KMS-11 (cell line): ENCODE measurements at regions not wholly inside any gene's neighbourhood (a gene's known extent, or its start where the extent isn't known, plus 50 kb on each side); places are given as distances from the start of the nearest gene placed in this dataset.

ENCODE experiments used
- H2AFZ ChIP-seq: fragments of 200-600 bp; sonication (generic); 2 replicates; pipeline ENCODE4 v1.6.1; 2016; ENCODE audit warnings: antibody characterized with exemption, mixed run types, low read depth
- H3K27ac ChIP-seq: fragments of 200-600 bp; sonication (generic); 2 replicates; pipeline ENCODE4 v1.6.1; 2016; ENCODE audit warnings: mild to moderate bottlenecking, mixed run types
- H3K27me3 ChIP-seq: fragments of 200-600 bp; sonication (generic); 2 replicates; pipeline ENCODE4 v1.6.1; 2017; ENCODE audit warnings: mild to moderate bottlenecking, low read depth, mixed run types, moderate library complexity; ENCODE audit not compliant: insufficient read depth
- H3K36me3 ChIP-seq: fragments of 200-600 bp; sonication (generic); 2 replicates; pipeline ENCODE4 v1.6.1; 2017; ENCODE audit warnings: mild to moderate bottlenecking, mixed run types; ENCODE audit not compliant: insufficient read depth
- H3K4me1 ChIP-seq: fragments of 200-600 bp; sonication (generic); 2 replicates; pipeline ENCODE4 v1.6.1; 2016; ENCODE audit warnings: mild to moderate bottlenecking, low read depth, mixed run types; ENCODE audit not compliant: poor library complexity, severe bottlenecking
- H3K4me2 ChIP-seq: fragments of 200-600 bp; sonication (generic); 2 replicates; pipeline ENCODE4 v1.7.0; 2016; ENCODE audit warnings: mild to moderate bottlenecking, mixed run types
- H3K4me3 ChIP-seq: fragments of 200-600 bp; sonication (generic); IDR thresholded peaks from 2 replicates; pipeline ENCODE4 v1.6.1; 2017; ENCODE audit warnings: low read depth, low read length, mixed read lengths; ENCODE audit not compliant: insufficient read depth
- H3K79me2 ChIP-seq: fragments of 200-600 bp; sonication (generic); 2 replicates; pipeline ENCODE4 v1.6.1; 2016; ENCODE audit warnings: low read depth, mixed run types; ENCODE audit not compliant: insufficient read depth
- H3K9ac ChIP-seq: fragments of 200-600 bp; sonication (generic); 2 replicates; pipeline ENCODE4 v1.6.1; 2016; ENCODE audit warnings: mild to moderate bottlenecking, mixed run types
- H4K20me1 ChIP-seq: fragments of 200-600 bp; sonication (generic); 2 replicates; pipeline ENCODE4 v1.6.1; 2016; ENCODE audit warnings: mild to moderate bottlenecking, mixed run types; ENCODE audit not compliant: insufficient read depth
- TF ChIP-seq, protein P1 (sequence below): fragments of 200-600 bp; sonication (generic); conservative IDR thresholded peaks from 2 replicates; pipeline ENCODE4 v1.6.1; 2017; ENCODE audit warnings: low read depth, mild to moderate bottlenecking, antibody characterized with exemption, low read length, moderate library complexity, mixed read lengths

- no peak overlapping the region for H3K4me2 ChIP-seq
- TF ChIP-seq, protein P1, sequence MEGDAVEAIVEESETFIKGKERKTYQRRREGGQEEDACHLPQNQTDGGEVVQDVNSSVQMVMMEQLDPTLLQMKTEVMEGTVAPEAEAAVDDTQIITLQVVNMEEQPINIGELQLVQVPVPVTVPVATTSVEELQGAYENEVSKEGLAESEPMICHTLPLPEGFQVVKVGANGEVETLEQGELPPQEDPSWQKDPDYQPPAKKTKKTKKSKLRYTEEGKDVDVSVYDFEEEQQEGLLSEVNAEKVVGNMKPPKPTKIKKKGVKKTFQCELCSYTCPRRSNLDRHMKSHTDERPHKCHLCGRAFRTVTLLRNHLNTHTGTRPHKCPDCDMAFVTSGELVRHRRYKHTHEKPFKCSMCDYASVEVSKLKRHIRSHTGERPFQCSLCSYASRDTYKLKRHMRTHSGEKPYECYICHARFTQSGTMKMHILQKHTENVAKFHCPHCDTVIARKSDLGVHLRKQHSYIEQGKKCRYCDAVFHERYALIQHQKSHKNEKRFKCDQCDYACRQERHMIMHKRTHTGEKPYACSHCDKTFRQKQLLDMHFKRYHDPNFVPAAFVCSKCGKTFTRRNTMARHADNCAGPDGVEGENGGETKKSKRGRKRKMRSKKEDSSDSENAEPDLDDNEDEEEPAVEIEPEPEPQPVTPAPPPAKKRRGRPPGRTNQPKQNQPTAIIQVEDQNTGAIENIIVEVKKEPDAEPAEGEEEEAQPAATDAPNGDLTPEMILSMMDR: peak; percentile 71
- no peak overlapping the region for H3K4me3 ChIP-seq
- H2AFZ ChIP-seq: no peak overlapping the region
- H3K36me3 ChIP-seq: no peaks in the 10 kb centered on the region
- H4K20me1 ChIP-seq: no peaks in the 10 kb centered on the region
- H3K27ac ChIP-seq: no peak overlapping the region
- H3K9ac ChIP-seq: no peak overlapping the region
- no peaks in the 10 kb centered on the region for H3K79me2 ChIP-seq
- H3K4me1 ChIP-seq: no peaks in the 10 kb centered on the region
- no peaks in the 10 kb centered on the region for H3K27me3 ChIP-seq
These were observed 977.7 kb upstream of the SLC35B3 start for GRCh38 chr6:9412951-9413559.

DNA sequence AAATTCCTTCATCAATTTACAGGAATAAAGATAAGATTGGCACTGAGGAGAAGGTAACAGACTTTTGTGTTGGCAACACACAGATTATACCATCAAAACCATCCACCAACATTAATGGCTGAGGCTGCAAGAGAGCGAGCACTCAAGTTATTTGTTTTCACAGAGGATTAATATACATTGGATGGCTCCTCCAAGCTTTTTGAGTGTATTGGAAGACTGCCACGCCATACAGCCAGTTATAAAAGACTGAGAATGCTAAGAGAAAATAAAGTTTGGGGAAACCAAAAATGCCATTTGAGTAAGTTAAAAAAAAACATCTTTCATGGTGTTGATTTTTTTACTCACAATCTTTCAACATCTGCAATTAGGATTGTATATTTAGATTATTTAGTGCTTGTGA lies 973.8 kb upstream of the SLC35B3 start:
- no peaks in the 10 kb centered on the region for H3K27me3 ChIP-seq

GRCh38 chr6:9408402-9409117 lies 973.2 kb upstream of the SLC35B3 start:
- Histone ChIP-seq H4K20me1 (no peaks in the 10 kb centered on the region), H3K36me3 (no peaks in the 10 kb centered on the region), H3K79me2 (no peaks in the 10 kb centered on the region), H2AFZ (no peak overlapping the region), H3K4me1 (no peaks in the 10 kb centered on the region), H3K4me3 (no peak overlapping the region), H3K27ac (no peak overlapping the region), H3K9ac (no peak overlapping the region), H3K4me2 (no peak overlapping the region), H3K27me3 (no peaks in the 10 kb centered on the region)
- TF ChIP-seq, protein P1: no peak

More for the DNA sequence above, 973.8 kb upstream of the SLC35B3 start:
- no peak overlapping the region for H3K27ac ChIP-seq
- H3K79me2 ChIP-seq: no peaks in the 10 kb centered on the region
- H3K4me1 ChIP-seq: no peaks in the 10 kb centered on the region
- no peaks in the 10 kb centered on the region for H3K36me3 ChIP-seq
- no peak overlapping the region for H3K4me3 ChIP-seq
- H2AFZ ChIP-seq: no peak overlapping the region
- no peak overlapping the region for H3K9ac ChIP-seq
- TF ChIP-seq, protein P1: no peak
- H3K4me2 ChIP-seq: no peak overlapping the region
- H4K20me1 ChIP-seq: no peaks in the 10 kb centered on the region

DNA sequence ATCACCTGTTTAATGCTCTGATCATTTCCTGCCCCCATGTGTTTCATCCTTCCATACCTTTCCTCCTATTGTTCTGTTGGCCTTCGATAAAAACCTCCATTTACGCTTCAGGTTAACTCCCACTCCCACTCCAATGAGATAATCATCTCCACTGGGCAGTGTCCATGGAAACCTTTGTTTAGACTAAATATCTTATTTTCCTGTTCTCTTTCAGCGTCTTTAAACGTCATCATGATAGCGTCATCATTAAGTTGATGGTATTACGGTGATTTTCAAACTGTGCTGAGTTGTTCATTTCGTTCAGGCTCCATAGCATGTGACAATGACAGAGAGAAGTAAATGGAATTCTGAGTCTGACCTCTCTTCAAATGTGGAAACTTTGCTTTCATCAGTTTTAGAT lies 970.5 kb upstream of the SLC35B3 start:
- Histone ChIP-seq H3K4me1 (no peaks in the 10 kb centered on the region), H4K20me1 (no peaks in the 10 kb centered on the region), H3K9ac (no peak overlapping the region), H3K4me2 (no peak overlapping the region), H3K4me3 (no peak overlapping the region), H3K27me3 (no peaks in the 10 kb centered on the region), H3K36me3 (no peaks in the 10 kb centered on the region), H2AFZ (no peak overlapping the region), H3K79me2 (no peaks in the 10 kb centered on the region), H3K27ac (no peak overlapping the region)
- TF ChIP-seq, protein P1: no peak
